Panc1 (cell line): ENCODE measurements at regions not wholly inside any gene's neighbourhood (a gene's known extent, or its start where the extent isn't known, plus 50 kb on each side); places are given as distances from the start of the nearest gene placed in this dataset.

Experiments used
- POLR2AphosphoS5 ChIP-seq: IDR thresholded peaks from 2 replicates; pipeline ENCODE4 v1.6.1; 2012; ENCODE audit warnings: mild to moderate bottlenecking, low read depth, low read length, moderate library complexity
- REST ChIP-seq, 2 experiments: IDR thresholded peaks; 2 replicates each; pipeline ENCODE4 v1.6.1; 2011 to 2012; ENCODE audit warnings: low read depth in 2 of 2, control low read depth in 1 of 2, low read length in 1 of 2, mild to moderate bottlenecking in 1 of 2, moderate library complexity in 1 of 2; ENCODE audit not compliant: insufficient read depth in 1 of 2
- TCF7L2 ChIP-seq: IDR thresholded peaks from 2 replicates; pipeline ENCODE4 v1.6.1; 2011; ENCODE audit warnings: mild to moderate bottlenecking, low read depth, low read length, inconsistent platforms
- TF ChIP-seq, protein P1 (sequence below): fragments of 450-650 bp; IDR thresholded peaks from 2 replicates; pipeline ENCODE4 v1.5.1; 2017; ENCODE audit warnings: mild to moderate bottlenecking

- TF ChIP-seq, protein P1, sequence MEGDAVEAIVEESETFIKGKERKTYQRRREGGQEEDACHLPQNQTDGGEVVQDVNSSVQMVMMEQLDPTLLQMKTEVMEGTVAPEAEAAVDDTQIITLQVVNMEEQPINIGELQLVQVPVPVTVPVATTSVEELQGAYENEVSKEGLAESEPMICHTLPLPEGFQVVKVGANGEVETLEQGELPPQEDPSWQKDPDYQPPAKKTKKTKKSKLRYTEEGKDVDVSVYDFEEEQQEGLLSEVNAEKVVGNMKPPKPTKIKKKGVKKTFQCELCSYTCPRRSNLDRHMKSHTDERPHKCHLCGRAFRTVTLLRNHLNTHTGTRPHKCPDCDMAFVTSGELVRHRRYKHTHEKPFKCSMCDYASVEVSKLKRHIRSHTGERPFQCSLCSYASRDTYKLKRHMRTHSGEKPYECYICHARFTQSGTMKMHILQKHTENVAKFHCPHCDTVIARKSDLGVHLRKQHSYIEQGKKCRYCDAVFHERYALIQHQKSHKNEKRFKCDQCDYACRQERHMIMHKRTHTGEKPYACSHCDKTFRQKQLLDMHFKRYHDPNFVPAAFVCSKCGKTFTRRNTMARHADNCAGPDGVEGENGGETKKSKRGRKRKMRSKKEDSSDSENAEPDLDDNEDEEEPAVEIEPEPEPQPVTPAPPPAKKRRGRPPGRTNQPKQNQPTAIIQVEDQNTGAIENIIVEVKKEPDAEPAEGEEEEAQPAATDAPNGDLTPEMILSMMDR: no peak
- TF ChIP-seq TCF7L2 (no peak), POLR2AphosphoS5 (no peak), REST (IDR thresholded peaks at IDR 0.05; ENCODE audit: insufficient read depth in 1 of 2, low read depth in 2 of 2, low read length in 1 of 2) (no peak)
These were observed 634.2 kb upstream of the COBL start for GRCh38 chr7:51950813-51951212.
